ENCODE measurements at regions not wholly inside any gene's neighbourhood (a gene's known extent, or its start where the extent isn't known, plus 50 kb on each side); places are given as distances from the start of the nearest gene placed in this dataset.

DNA sequence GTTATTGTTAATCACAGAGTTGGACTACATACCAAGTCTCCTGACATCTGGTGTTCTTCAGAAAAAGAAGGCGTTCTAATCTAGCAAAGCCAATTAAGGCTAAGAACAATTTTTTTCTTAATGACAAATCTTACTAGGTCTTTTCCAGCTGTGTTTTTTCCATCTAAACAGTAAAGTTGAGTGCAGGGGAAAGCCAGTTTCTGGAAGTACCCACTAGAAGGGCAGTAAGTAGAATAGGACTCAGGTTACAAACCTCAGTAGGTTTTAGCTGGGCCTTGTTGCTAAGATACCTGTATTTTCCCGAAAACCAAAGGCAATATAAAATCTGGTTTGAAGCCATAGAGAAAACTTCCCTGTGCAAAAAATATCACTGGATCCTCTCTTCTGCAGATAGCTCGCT, 351.9 kb downstream of the ETS1 start:
- no peak for ATAC-seq (replicated peaks in 6 of 8)
- H3K27ac ChIP-seq: no peak overlapping the region
- H3K4me3 ChIP-seq: no peak overlapping the region
- 39 to 100% (median 81%) methylated on average over 1 to 3 of the region's 3 CpGs for WGBS, 10 experiments
- in situ Hi-C loops (cut with MboI; ENCODE audit: low pct_unique_long_range_greater_than_20kb in 2 of 9, low sequenced_read_pairs in 9 of 9, unreplicated experiment in 9 of 9): no loop called here
- no peaks in the 10 kb centered on the region for H3K4me1 ChIP-seq (replicated peaks in 1 of 2)

DNA sequence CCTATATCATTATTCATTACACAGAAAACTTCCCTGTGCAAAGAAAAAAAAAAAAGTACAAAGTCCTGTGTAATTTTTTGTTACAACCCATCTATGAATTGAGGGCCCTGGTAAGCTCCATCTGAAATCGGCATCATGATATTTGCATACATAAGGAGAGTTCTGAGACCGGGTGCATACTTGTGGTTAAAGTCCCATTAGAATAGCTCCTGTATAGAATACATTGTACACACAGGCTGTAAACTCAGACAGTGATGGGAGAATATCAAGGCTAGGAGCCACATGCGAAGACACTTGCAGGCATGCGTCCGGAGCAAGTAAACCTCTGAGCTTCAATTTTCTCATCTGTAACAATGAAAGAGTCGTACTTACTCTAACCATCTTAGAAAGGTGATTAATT, 353.2 kb downstream of the ETS1 start:
- WGBS, 10 experiments: 20 to 100% (median 89%) methylated on average over 3 to 6 of the region's 6 CpGs; no CpG with 5 or more reads in 2 of the 10 experiments
- in situ Hi-C loops (cut with MboI; ENCODE audit: low pct_unique_long_range_greater_than_20kb in 2 of 9, low sequenced_read_pairs in 9 of 9, unreplicated experiment in 9 of 9): no loop called here
- peak in 1 of 8 experiments; percentile 85 for ATAC-seq (replicated peaks in 6 of 8)
- Histone ChIP-seq H3K4me3 (no peak overlapping the region), H3K4me1 (replicated peaks in 1 of 2) (no peaks in the 10 kb centered on the region), H3K27ac (no peak overlapping the region)

DNA sequence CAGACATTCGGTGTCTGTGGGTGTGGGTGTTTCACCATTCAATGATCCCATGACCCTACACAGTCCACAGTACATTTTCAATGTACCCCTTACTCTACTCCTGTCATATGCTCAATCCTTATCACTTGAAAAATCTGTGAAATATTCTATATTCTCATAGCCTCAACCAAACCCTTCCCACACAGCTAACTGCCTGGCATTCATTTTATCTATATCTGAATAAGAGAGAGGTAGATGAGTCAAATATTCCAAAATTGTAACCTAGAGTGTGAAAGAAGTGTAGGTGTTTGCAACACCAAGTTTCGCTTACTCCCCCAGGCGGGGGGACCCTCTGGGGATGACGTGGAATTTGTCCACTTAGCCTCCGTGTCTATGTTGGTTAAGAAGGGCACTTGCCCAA, 354.8 kb downstream of the ETS1 start:
- no peaks in the 10 kb centered on the region for H3K4me1 ChIP-seq (replicated peaks in 1 of 2)

DNA sequence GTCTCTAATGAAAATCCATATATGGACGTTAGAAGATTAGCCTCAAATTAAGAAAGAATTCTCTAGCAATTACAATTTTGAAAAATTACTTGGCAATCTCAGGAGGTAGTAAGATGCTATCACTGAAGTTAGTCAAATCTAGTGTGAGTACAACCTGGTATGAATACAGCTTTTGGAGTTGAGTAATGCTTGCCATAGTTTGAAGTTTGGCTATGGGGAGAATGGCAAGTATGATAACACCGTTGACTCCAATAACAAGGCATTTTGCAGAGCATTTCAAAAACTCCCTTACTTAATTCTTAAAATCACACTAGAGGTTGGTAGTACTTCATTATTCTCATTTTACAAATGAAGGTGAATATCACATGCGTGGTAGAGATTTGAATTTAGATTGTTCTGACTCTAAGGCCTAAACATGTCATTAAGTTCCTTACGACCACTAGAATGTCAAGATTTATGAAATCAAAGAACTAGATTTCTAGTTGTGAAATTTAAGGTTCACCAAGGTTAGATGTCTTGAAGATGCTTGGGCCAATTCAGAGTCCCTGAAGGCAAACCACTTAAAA, 355.4 kb downstream of the ETS1 start:
- Histone ChIP-seq H3K27ac (no peak overlapping the region), H3K4me3 (no peak overlapping the region), H3K4me1 (replicated peaks in 1 of 2) (no peaks in the 10 kb centered on the region)
- 80 to 100% (median 95%) methylated on average over 1 to 4 of the region's 4 CpGs for WGBS, 10 experiments
- ATAC-seq (replicated peaks in 6 of 8): no peak
- in situ Hi-C loops (cut with MboI; ENCODE audit: low pct_unique_long_range_greater_than_20kb in 2 of 9, low sequenced_read_pairs in 9 of 9, unreplicated experiment in 9 of 9): no loop called here

More for the DNA sequence above, 354.8 kb downstream of the ETS1 start:
- in situ Hi-C loops (cut with MboI; ENCODE audit: low pct_unique_long_range_greater_than_20kb in 2 of 9, low sequenced_read_pairs in 9 of 9, unreplicated experiment in 9 of 9): no loop called here
- no peak for ATAC-seq (replicated peaks in 6 of 8)
- H3K4me3 ChIP-seq: no peak overlapping the region
- WGBS, 10 experiments: 71 to 100% (median 92%) methylated on average over 1 to 5 of the region's 5 CpGs
- no peak overlapping the region for H3K27ac ChIP-seq

DNA sequence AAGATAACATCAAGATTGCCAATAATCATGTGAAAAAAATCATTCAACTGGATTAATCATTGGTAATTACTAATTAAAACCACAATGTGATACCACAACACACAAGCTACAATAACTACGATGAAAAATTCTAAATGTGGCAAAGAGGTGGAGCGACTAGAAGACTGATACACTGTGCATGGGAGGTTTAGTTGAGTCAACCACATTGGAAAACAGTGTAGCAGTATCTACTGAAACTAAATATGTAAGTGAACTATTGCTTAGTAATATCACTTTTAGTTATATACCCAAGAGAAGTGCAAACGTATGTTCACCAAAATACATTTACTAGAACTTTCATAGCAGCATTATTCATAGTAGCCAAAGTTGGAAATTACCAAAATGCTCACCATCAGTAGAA, 359.9 kb downstream of the ETS1 start:
- 74 to 90% (median 86%) methylated on average over 1 to 3 of the region's 3 CpGs; no CpG with 5 or more reads in 1 of the 10 experiments for WGBS, 10 experiments
- H3K4me3 ChIP-seq: no peak overlapping the region
- no peak for ATAC-seq (replicated peaks in 6 of 8)
- in situ Hi-C loops (cut with MboI; ENCODE audit: low pct_unique_long_range_greater_than_20kb in 2 of 9, low sequenced_read_pairs in 9 of 9, unreplicated experiment in 9 of 9): no loop called here
- H3K4me1 ChIP-seq (replicated peaks in 1 of 2): no peaks in the 10 kb centered on the region
- H3K27ac ChIP-seq: no peak overlapping the region

DNA sequence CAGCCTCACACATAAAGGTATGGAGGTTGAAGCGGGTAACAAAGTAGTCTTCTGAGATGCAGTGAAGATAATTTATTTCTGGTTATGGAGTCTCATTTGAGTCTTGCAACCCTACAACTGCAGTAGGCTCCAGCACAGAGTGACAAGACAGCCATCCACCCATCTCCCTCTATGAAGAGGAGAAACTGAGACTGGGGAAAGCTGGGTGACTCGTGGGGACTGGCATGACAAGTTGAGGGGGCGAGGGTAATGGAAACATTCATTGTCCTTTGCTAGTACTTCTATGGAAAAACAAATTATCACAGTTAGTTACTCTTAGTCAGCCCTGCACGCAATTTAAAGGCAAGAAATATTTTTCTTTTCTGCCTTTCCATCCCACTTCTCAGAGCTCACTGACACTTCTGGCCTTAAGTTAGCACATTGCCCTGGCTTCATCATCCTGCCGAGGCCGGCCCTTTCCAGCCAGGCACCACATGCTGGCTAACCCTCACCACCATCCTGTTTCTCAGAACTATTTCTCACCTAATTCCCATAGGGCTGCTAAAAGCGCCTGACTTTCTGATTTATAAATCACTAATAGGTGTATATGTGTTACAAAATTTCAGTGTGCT, 361.1 kb downstream of the ETS1 start:
- Histone ChIP-seq H3K4me1 (replicated peaks in 1 of 2) (no peaks in the 10 kb centered on the region), H3K4me3 (no peak overlapping the region), H3K27ac (no peak overlapping the region)
- WGBS, 10 experiments: 53 to 100% (median 82%) methylated on average over 1 to 5 of the region's 7 CpGs
- in situ Hi-C loops (cut with MboI; ENCODE audit: low pct_unique_long_range_greater_than_20kb in 2 of 9, low sequenced_read_pairs in 9 of 9, unreplicated experiment in 9 of 9): no loop called here
- ATAC-seq (replicated peaks in 6 of 8): no peak

DNA sequence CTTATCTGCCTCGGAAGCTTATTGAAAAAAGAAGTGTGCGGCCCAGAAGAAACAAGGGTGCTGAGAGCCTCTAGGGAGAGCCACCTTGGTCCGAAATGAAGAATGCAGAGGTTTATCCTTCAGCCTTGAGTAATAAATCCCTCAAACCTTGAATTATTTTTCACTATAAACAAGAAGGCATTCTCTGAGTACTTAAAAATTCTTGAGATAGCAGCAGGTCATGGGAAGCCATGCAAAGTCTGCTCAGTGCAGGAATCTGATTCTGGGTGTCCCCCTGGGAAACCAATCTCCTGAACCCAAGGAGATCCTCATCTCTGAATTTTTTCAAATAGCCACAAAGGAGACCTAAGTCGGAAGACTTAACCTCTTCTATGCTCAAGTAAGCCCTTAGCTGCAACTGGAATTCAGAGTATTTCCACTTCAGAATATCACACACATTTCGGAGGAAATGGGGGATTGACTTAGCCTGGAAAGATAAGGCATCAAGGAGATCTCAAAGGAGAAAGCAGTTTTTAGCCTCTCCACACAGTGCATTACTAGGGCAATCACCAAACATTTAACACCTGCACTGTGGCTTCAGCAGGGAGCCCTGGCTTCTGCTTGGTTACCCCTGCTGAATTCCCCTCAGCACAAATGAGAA, 365.0 kb downstream of the ETS1 start:
- in situ Hi-C loops (cut with MboI; ENCODE audit: low pct_unique_long_range_greater_than_20kb in 2 of 9, low sequenced_read_pairs in 9 of 9, unreplicated experiment in 9 of 9): no loop called here
- 64 to 100% (median 86%) methylated on average over 1 to 5 of the region's 5 CpGs for WGBS, 10 experiments
- no peak overlapping the region for H3K27ac ChIP-seq
- no peak overlapping the region for H3K4me3 ChIP-seq
- no peak for ATAC-seq (replicated peaks in 6 of 8)
- H3K4me1 ChIP-seq (replicated peaks in 1 of 2): no peaks in the 10 kb centered on the region

DNA sequence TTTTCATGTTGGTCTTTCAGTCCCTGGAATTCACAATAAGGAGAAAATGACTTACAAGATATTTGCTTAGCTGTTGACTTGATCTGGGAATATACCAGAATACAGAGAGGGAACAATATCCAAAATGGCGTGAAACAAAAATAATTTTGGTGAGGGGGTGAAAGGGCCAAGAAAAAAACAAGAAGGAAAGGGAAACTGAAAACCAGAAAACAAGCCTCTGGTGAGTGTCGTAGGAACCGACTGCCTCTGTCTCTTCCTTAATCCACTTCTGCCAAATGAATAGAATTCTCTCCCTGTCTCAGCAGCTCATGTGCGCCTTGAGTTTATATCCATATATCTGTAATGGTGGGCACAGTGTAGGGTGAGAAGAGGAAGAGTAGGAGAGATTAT, 367.6 kb downstream of the ETS1 start:
- no peak for ATAC-seq (replicated peaks in 6 of 8)
- 50 to 100% (median 91%) methylated on average over 1 to 4 of the region's 4 CpGs; no CpG with 5 or more reads in 1 of the 10 experiments for WGBS, 10 experiments
- no peaks in the 10 kb centered on the region for H3K4me1 ChIP-seq (replicated peaks in 1 of 2)
- no peak overlapping the region for H3K4me3 ChIP-seq
- no peak overlapping the region for H3K27ac ChIP-seq
- in situ Hi-C loops (cut with MboI; ENCODE audit: low pct_unique_long_range_greater_than_20kb in 2 of 9, low sequenced_read_pairs in 9 of 9, unreplicated experiment in 9 of 9): no loop called here

DNA sequence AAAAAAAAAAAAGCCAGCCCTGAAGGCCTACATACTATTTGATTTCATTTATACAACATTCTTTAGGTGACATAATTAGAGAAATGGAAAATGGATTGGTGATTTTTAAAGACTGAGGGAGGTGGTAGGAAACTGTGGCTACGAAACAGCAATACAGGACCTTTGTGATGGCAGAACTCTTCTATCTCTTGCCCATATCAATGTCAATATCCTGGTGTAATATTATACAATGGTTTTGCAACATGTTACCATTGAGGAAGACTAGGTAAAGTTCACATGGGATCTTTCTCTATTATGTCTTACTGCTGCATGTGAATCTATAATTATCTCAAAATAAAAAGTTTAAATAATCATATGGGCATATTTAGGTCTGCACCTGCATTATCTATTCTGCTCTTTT, 371.2 kb downstream of the ETS1 start:
- WGBS, 10 experiments: 56 to 100% (median 63%) methylated on average over 1 of the region's 1 CpG; no CpG with 5 or more reads in 3 of the 10 experiments
- in situ Hi-C loops (cut with MboI; ENCODE audit: low pct_unique_long_range_greater_than_20kb in 2 of 9, low sequenced_read_pairs in 9 of 9, unreplicated experiment in 9 of 9): no loop called here
- ATAC-seq (replicated peaks in 6 of 8): no peak

DNA sequence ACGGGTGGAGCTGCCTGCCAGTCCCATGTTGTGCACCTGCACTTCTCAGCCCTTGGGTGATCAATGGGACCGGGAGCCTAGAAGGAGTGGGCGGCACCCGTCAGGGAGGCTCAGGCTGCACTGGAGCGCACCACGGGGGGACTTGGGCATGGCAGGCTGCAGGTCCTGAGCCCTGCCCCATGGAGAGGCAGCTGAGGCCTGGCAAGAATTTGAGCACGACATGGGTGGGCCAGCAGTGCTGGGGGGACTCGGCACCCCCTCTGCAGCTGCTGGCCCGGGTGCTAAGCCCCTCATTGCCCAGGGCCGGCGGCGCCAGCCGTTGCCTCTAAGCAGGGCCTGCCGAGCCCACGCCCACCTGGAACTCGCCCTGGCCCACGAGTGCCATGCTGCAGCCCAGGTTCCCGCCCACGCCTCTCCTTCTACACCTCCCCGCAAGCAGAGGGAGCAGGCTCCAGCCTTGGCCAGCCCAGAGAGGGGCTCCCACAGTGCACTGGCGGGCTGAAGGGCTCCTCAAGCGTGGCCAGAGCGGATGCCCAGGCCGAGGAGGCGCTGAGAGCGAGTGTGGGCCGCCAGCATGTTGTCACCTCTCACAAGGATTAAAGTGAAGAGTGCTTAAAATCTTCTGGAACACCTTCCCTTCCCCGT, 372.0 kb downstream of the ETS1 start:
- H3K4me1 ChIP-seq (replicated peaks in 1 of 2): no peaks in the 10 kb centered on the region
- 87 to 100% (median 97%) methylated on average over 1 to 6 of the region's 28 CpGs; no CpG with 5 or more reads in 4 of the 10 experiments for WGBS, 10 experiments
- in situ Hi-C loops (cut with MboI; ENCODE audit: low pct_unique_long_range_greater_than_20kb in 2 of 9, low sequenced_read_pairs in 9 of 9, unreplicated experiment in 9 of 9): no loop called here
- no peak overlapping the region for H3K4me3 ChIP-seq
- H3K27ac ChIP-seq: no peak overlapping the region
- ATAC-seq (replicated peaks in 6 of 8): no peak

More for the DNA sequence above, 371.2 kb downstream of the ETS1 start:
- Histone ChIP-seq H3K4me3 (no peak overlapping the region), H3K4me1 (replicated peaks in 1 of 2) (no peaks in the 10 kb centered on the region), H3K27ac (no peak overlapping the region)

DNA sequence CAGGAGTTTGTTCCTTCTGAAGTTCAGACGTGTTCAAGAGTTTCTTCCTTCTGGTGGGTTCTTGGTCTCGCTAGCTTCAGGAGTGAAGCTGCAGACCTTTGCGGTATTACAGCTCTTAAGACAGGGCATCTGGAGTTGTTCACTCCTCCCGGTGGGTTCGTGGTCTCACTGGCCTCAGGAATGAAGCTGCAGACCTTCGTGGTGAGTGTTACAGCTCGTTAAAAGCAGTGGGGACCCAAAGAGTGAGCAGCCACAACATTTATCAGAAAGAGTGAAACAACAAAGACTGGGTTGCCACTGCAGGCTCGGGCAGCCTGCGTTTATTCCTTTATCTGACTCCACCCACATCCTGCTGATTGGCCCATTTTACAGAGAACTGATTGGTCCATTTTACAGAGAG, 373.1 kb downstream of the ETS1 start:
- H3K4me3 ChIP-seq: no peak overlapping the region
- no peaks in the 10 kb centered on the region for H3K4me1 ChIP-seq (replicated peaks in 1 of 2)
- in situ Hi-C loops (cut with MboI; ENCODE audit: low pct_unique_long_range_greater_than_20kb in 2 of 9, low sequenced_read_pairs in 9 of 9, unreplicated experiment in 9 of 9): no loop called here
- WGBS, 10 experiments: 94 to 100% (median 98%) methylated on average over 1 to 8 of the region's 9 CpGs; no CpG with 5 or more reads in 6 of the 10 experiments
- no peak overlapping the region for H3K27ac ChIP-seq
- ATAC-seq (replicated peaks in 6 of 8): no peak

DNA sequence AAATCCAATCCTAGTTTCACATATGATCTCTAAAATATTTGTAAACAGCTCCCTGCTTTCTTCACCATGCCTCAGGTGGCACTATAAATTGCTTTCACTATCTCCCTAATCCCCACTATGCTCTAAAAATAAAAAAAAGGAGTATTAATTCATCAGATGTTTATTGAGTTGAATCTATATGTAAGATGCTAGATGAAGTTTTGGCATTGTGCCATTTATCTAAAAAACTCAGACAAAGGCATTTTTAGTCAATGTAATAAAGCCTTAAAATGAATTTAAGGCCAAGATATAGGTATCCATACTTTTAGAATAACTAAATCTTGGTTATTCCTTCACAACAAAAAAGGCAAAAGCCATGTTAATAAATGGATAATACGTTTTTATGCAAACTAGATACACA, 373.9 kb downstream of the ETS1 start:
- no peak overlapping the region for H3K4me3 ChIP-seq
- ATAC-seq (replicated peaks in 6 of 8): no peak
- H3K4me1 ChIP-seq (replicated peaks in 1 of 2): no peaks in the 10 kb centered on the region
- WGBS, 10 experiments: 17 to 83% (median 63%) methylated on average over 1 of the region's 1 CpG
- H3K27ac ChIP-seq: no peak overlapping the region
- in situ Hi-C loops (cut with MboI; ENCODE audit: low pct_unique_long_range_greater_than_20kb in 2 of 9, low sequenced_read_pairs in 9 of 9, unreplicated experiment in 9 of 9): no loop called here

DNA sequence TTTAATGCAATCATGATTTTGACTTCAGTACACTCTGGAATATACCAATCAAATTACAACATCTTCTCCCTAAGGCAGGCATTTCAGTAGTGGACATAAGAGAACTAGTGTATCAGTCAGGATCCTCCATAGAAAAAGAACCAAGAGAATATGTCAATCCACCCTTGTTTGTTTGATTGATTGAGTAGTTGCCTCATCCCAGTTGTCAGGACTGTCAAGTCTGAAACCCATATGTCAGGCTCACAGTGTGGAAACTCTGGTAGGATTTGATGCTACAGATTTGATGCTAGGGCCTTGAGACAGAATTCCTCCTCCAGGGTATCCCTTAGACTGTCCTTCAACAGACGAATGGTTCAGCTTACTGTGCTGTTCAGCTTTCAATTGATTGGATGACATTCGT, 375.0 kb downstream of the ETS1 start:
- in situ Hi-C loops (cut with MboI; ENCODE audit: low pct_unique_long_range_greater_than_20kb in 2 of 9, low sequenced_read_pairs in 9 of 9, unreplicated experiment in 9 of 9): no loop called here

More for the DNA sequence above, 375.0 kb downstream of the ETS1 start:
- no peak overlapping the region for H3K27ac ChIP-seq
- no peaks in the 10 kb centered on the region for H3K4me1 ChIP-seq (replicated peaks in 1 of 2)
- no peak overlapping the region for H3K4me3 ChIP-seq
- no peak for ATAC-seq (replicated peaks in 6 of 8)
- WGBS, 10 experiments: 53 to 80% (median 70%) methylated on average over 1 to 2 of the region's 2 CpGs; no CpG with 5 or more reads in 4 of the 10 experiments
